Astrocyte of the spinal cord (primary cell): ENCODE measurements at regions not wholly inside any gene's neighbourhood (a gene's known extent, or its start where the extent isn't known, plus 50 kb on each side); places are given as distances from the start of the nearest gene placed in this dataset.

ENCODE experiments used
- DNase-seq: peaks from one replicate; pipeline ENCODE4 v3.0.0; 2011; ENCODE audit warnings: low read depth, low spot score
- H3K4me3 ChIP-seq: 2 replicates; pipeline ENCODE4 v1.5.1; 2011; ENCODE audit warnings: low read depth, mild to moderate bottlenecking, low read length, moderate library complexity
- CTCF ChIP-seq: IDR thresholded peaks from 2 replicates; pipeline ENCODE4 v1.5.1; 2012; ENCODE audit warnings: low read depth, mild to moderate bottlenecking, low read length, inconsistent platforms
- in situ Hi-C: cut with HindIII; loops from 2 replicates; pipeline ENCODE4 v1.10.0; 2017; ENCODE audit warnings: low sequenced_read_pairs

GRCh38 chr12:92424338-92424737, 278.5 kb upstream of the PLEKHG7 start:
- in situ Hi-C loops: no loop called here
- DNase-seq: peak; percentile 46
- H3K4me3 ChIP-seq: no peak overlapping the region
- no peak for TF ChIP-seq CTCF

GRCh38 chr12:92421701-92422100, 276.1 kb upstream of the BTG1 start:
- DNase-seq: no peak
- H3K4me3 ChIP-seq: no peak overlapping the region
- no peak for TF ChIP-seq CTCF
- in situ Hi-C loops: no loop called here

GRCh38 chr12:92421042-92421441, 275.4 kb upstream of the BTG1 start:
- TF ChIP-seq CTCF: no peak
- no peak for DNase-seq
- in situ Hi-C loops: no loop called here
- no peak overlapping the region for H3K4me3 ChIP-seq

GRCh38 chr12:92419201-92419600, 273.6 kb upstream of the BTG1 start:
- in situ Hi-C loops: no loop called here
- no peak overlapping the region for H3K4me3 ChIP-seq
- no peak for TF ChIP-seq CTCF
- DNase-seq: no peak

GRCh38 chr12:92418381-92418780, 272.7 kb upstream of the BTG1 start:
- no peak for DNase-seq
- H3K4me3 ChIP-seq: no peak overlapping the region
- no peak for TF ChIP-seq CTCF
- in situ Hi-C loops: no loop called here

GRCh38 chr12:92417373-92417772, 271.7 kb upstream of the BTG1 start:
- in situ Hi-C loops: no loop called here
- DNase-seq: no peak
- no peak overlapping the region for H3K4me3 ChIP-seq
- TF ChIP-seq CTCF: no peak

GRCh38 chr12:92416385-92416812, 270.8 kb upstream of the BTG1 start:
- in situ Hi-C loops: no loop called here
- no peak for DNase-seq
- no peak overlapping the region for H3K4me3 ChIP-seq
- TF ChIP-seq CTCF: no peak
